Esophagus muscularis mucosa (tissue), 4 donors: ENCODE measurements at regions not wholly inside any gene's neighbourhood (a gene's known extent, or its start where the extent isn't known, plus 50 kb on each side); places are given as distances from the start of the nearest gene placed in this dataset.
"Not testable (repeated sequence)": the region's sequence is repeated elsewhere in the genome, so short reads cannot be mapped to it uniquely, and the experiment has no call there.

Experiments
- CTCF ChIP-seq, 3 experiments: fragments of 200-600 bp in 2 of 3; fragments of 450-650 bp in 1 of 3; sonication (generic) in 2 of 3; IDR thresholded peaks; one replicate each; pipeline ENCODE4 v1.5.1; 2017 to 2019; ENCODE audit warnings: antibody characterized with exemption in 3 of 3, mild to moderate bottlenecking in 2 of 3, moderate library complexity in 1 of 3
- EP300 ChIP-seq: sonication (generic); formaldehyde crosslinking; IDR thresholded peaks from one replicate; pipeline ENCODE4 v1.6.1; 2017; ENCODE audit warnings: antibody characterized with exemption
- POLR2A ChIP-seq: fragments of 450-650 bp; IDR thresholded peaks from one replicate; pipeline ENCODE4 v1.6.1; 2017; ENCODE audit warnings: antibody characterized with exemption, moderate library complexity, mild to moderate bottlenecking, low read depth
- POLR2AphosphoS5 ChIP-seq, 2 donors: sonication (generic); formaldehyde crosslinking; IDR thresholded peaks; one replicate each; pipeline ENCODE4 v1.6.1; 2017; ENCODE audit warnings: antibody characterized with exemption in 2 of 2

GRCh38 chr10:65111059-65111458 is 1589.9 kb downstream of the REEP3 start:
- TF ChIP-seq POLR2A; POLR2AphosphoS5 (IDR thresholded peaks at IDR 0.05); CTCF (IDR thresholded peaks at IDR 0.05); EP300: not testable (repeated sequence)
